ENCODE measurements at regions not wholly inside any gene's neighbourhood (a gene's known extent, or its start where the extent isn't known, plus 50 kb on each side); places are given as distances from the start of the nearest gene placed in this dataset.
"Not testable (repeated sequence)": the region's sequence is repeated elsewhere in the genome, so short reads cannot be mapped to it uniquely, and the experiment has no call there.

DNA sequence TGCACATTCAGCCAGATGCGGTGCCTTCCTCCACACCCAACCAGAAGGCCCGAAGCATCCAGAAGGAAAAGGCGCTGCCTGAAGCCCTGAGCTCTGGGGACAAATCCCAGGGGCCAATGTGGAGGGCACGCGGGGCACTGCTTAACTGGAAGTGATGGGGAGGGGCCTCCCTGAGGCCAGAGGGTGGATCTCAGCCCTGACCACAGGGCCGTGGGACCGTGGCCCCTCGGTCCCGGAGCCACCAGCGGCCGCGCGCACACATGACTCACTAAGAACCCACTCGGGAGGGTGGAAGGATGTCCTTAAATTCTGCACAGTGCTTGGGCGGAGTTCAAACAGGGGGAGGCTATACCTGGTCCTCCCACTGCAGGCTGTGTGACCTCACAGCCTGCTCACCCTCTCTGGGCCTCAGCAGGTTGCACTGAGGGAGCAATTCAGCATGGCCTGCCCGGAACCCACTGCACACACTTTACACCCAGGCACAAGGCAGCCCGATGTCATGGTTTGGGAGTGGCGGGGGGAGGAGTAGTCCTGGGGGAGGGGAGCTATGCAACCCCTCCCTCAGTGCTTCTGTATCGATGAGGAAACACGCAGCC is 89.5 kb downstream of the RFLNA start:
- no peak for DNase-seq (ENCODE audit: low read depth)

DNA sequence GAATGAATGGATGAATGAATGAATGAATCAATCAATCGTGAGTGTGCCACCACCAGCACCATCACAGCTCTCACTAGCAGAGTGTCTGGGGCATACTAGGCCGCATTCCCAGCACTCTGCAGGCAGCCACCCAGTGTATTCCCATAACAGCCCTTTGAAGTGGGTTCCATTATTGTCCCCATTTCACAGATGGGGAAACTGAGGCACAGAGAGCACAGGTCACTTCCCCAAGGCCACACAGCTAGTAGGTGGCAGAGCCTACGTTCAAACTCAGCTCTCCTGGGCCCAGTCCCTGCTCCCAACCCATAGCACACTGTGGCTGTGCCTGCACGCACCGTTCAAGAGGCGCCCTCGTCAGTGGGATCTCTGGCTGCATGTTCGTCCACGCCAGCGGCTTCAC is 88.1 kb downstream of the RFLNA start:
- DNase-seq (ENCODE audit: low read depth) = no peak

DNA sequence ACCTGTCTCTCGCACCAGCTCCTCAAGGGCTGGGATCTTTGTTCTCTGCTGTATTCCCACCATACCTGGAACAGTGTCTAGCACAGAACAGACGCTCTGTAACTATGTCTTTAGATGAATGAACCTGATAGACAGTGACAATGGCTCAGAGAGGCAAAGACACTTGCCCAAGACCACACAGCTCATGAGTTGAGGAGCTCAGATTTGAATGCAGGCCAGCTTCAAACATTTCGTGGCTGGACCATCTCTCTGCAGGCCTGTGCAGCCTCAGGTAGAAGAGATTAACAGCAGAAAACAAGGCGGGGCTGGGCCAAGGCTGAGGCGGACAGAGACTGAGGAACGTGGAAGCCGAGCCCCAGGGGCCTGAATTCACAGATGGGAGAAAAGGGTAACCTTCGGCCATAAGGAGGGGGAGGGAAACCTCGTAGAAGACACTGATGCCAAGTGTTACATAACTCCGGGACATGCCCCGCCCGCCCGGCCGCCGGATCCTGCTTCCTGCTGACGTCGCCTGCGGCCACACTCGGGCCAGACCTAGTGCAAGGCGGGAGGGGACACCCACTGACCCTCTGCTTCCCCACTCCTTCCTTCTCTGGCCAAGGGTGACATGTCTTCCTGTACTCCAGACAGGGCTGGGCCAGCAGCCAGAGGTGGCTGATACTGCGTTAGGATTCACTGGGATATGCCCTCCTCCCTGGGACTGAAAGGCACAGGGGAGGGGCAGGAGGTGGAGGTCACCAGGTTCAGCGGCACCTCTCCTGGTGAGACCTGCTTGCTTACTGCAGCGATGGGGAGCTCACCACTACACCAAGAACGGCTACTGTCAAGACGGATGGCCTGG is 86.8 kb downstream of the RFLNA start:
- no peak for DNase-seq (ENCODE audit: low read depth)

DNA sequence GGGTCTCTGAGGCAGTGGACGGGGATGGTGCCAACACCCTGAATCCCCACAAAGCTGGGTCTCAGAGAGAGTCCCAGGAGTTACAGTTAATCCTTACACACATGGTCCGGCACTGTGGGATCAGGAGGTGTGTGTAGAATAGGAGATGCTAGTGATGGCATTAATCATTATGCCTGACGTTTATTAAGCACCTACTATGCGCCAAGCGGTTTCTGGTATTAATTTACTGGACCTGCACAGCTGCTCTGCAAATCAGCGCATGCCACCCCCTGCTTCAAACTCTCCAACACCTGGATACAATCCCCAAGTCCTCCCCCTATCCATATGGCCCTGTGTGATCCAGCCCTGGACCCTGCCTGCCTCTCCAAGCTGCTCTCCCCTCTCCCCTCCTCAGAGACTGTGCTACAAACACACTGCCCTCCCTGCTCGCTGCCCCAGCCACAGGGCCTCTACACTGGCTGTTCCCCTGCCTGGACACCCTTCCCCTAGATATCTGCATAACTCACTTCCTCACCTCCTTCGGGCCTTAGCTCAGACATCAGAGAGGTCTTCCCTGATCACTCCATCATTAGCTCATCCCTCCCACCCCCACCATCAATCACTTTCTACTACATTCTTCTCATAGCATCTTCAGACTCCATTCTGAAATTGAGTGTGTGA is 86.0 kb downstream of the RFLNA start:
- DNase-seq (ENCODE audit: low read depth) = no peak

GRCh38 chr12:124379938-124380754 is 85.3 kb downstream of the RFLNA start:
- no peak for DNase-seq (ENCODE audit: low read depth)

GRCh38 chr12:124379379-124379937 is 84.6 kb downstream of the RFLNA start:
- DNase-seq (ENCODE audit: low read depth) = no peak

DNA sequence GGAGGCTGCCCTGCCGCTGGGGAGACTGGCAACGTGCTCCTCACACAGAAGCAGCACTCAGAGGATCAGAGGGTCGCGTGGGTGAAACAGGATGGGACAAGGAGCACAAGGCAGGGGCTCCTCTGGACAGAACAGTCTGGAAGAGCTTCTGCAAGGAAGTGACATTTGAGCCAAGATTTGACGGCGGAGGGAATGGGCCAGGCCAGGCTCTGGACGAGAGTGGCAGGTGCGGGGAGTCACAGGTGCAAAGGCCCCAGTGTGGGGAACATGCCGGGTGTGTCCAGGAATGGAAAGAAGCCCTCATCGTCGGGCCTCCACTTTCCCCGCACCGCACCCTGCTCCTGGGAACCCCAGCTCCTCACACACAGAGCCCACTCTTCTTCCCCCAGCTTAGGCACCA is 84.0 kb downstream of the RFLNA start:
- DNase-seq (ENCODE audit: low read depth) = no peak

GRCh38 chr12:124377981-124378509 is 83.2 kb downstream of the RFLNA start:
- no peak for DNase-seq (ENCODE audit: low read depth)

GRCh38 chr12:124376435-124376834 is 81.5 kb downstream of the RFLNA start:
- DNase-seq (ENCODE audit: low read depth) = no peak

GRCh38 chr12:124375789-124376175 is 80.9 kb downstream of the RFLNA start:
- DNase-seq (ENCODE audit: low read depth) = no peak

DNA sequence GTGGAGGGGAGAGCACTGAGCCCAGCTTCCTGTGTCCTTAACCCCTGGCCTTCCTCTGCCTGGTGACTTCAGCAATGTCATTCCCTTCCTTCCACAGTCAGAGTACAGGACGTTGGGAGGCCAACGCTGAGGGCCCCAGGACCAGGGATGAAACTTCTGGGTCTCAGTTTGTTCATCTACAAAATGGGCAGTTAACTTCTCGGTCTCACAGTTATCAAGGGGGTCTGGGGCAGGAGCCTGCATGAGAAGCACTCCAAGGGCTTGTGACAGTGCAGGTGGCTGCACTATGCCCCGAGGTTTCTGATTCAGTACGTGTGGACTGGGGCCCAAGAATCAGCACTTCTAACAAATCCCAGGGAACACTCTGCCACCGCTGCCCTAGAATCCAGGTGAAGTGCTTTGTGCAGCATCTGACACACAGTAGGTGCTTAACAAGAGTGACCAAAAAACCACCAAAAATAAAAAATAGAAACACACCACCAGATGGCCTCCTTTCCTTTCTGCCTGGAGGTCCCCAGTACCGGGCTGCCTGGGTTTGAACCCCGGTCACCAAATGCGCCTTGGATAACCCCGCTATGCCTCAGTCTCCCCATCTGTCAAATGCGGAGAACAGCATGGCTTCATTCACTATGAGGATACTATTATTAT is 80.4 kb downstream of the RFLNA start:
- no peak for DNase-seq (ENCODE audit: low read depth)

DNA sequence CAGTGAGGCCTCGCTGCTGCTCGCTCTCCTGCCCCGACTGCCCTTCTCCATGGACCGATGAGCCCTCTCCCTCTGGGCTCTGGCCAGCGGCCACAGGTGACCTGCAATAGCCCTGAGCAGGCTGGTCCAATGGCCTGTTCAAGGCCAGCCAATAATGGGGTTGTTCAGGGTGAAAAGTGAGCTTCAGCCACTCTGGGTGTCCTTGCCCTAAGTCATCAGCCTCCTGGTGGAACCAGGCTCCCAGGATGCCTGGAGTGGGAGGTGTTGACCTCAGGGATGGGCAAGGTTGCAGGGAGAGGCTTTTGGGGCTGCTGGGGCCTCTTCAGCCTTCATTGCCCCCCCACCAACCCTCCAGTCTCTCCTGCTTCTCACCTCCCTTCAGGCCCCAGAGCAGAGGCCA is 79.7 kb downstream of the RFLNA start:
- DNase-seq (ENCODE audit: low read depth) = no peak

DNA sequence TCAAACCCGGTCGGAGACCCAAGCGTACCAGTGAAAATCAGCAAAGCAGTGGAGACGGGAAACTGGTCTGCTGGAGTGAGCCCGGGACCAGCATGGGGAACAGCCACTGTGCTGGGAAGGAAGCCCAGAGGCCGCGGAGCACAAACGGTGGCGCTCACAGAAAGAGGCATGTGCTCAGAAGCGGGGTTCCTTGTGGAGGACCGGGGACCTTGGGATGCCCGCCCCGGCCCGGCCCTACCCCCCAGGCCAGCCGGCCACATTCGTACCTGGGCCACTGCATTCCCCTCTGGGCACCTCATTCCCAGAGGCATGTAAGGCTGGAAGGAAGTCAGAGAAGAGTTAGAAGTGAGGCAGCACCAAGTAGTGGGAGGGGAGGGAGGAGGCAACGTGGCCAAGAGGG is 79.3 kb downstream of the RFLNA start:
- no peak for DNase-seq (ENCODE audit: low read depth)

DNA sequence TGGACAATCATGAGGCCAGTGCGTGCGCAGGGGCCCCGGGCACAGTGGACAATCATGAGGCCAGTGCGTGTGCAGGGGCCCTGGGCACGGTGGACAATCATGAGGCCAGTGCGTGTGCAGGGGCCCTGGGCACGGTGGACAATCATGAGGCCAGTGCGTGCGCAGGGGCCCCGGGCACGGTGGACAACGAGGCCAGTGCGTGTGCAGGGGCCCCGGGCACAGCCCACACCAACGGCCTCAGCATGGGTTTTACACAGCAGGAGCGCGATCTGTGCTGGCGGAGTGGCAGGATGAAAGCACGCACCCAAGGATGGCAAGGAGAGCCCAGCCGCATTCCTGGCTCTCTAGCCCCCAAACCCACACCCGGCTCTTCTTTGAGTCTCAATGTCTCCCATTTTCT is 78.8 kb downstream of the RFLNA start:
- DNase-seq (ENCODE audit: low read depth) = not testable (repeated sequence)

- DNase-seq (ENCODE audit: low read depth) = no peak
These were observed 77.9 kb downstream of the RFLNA start for GRCh38 chr12:124372831-124373230.

GRCh38 chr12:124371970-124372555 is 77.2 kb downstream of the RFLNA start:
- DNase-seq (ENCODE audit: low read depth) = no peak

GRCh38 chr12:124371366-124371765 is 76.5 kb downstream of the RFLNA start:
- DNase-seq (ENCODE audit: low read depth) = no peak

GRCh38 chr12:124370851-124371250 is 76.0 kb downstream of the RFLNA start:
- DNase-seq (ENCODE audit: low read depth) = no peak

GRCh38 chr12:124370384-124370783 is 75.5 kb downstream of the RFLNA start:
- DNase-seq (ENCODE audit: low read depth) = no peak

GRCh38 chr12:124369827-124370378 is 75.0 kb downstream of the RFLNA start:
- no peak for DNase-seq (ENCODE audit: low read depth)

Measured in activated gamma-delta T cell treated with anti-CD3 and anti-CD28 coated beads, Interleukin-2, amount 50 U/mL, for 16 hours (primary cell).